HL-60 (cell line): ENCODE measurements at regions not wholly inside any gene's neighbourhood (a gene's known extent, or its start where the extent isn't known, plus 50 kb on each side); places are given as distances from the start of the nearest gene placed in this dataset.

Experiments
- DNase-seq, 2 experiments: peaks; one replicate each; pipeline ENCODE4 v3.0.0-alpha.2; 2010 to 2020; ENCODE audit warnings: low read depth in 1 of 2, low spot score in 1 of 2
- H3K27ac ChIP-seq: fragments of 250-450 bp; sonication (Bioruptor Pico); replicated peaks from 2 replicates; pipeline ENCODE4 v1.5.1; 2020; ENCODE audit warnings: mild to moderate bottlenecking, moderate library complexity
- H3K27me3 ChIP-seq: fragments of 250-450 bp; sonication (Bioruptor Pico); 2 replicates; pipeline ENCODE4 v1.5.1; 2021; ENCODE audit warnings: mild to moderate bottlenecking, moderate library complexity; ENCODE audit not compliant: insufficient read depth, poor library complexity, severe bottlenecking
- H3K4me3 ChIP-seq: replicated peaks from 2 replicates; pipeline ENCODE4 v1.5.1; 2011; ENCODE audit warnings: mild to moderate bottlenecking, control low read depth, low read length; ENCODE audit not compliant: insufficient read depth
- CTCF ChIP-seq: IDR thresholded peaks from one replicate; pipeline ENCODE4 v1.5.1; 2011; ENCODE audit warnings: low read length, control low read depth, inconsistent platforms; ENCODE audit not compliant: insufficient read depth
- GABPA ChIP-seq: IDR thresholded peaks from 2 replicates; pipeline ENCODE4 v1.6.1; 2012; ENCODE audit warnings: low read depth
- POLR2AphosphoS5 ChIP-seq: IDR thresholded peaks from 2 replicates; pipeline ENCODE4 v1.6.1; 2012; ENCODE audit warnings: low read depth
- REST ChIP-seq: IDR thresholded peaks from 2 replicates; pipeline ENCODE4 v1.6.1; 2012; ENCODE audit warnings: low read depth; ENCODE audit not compliant: insufficient replicate concordance
- SPI1 ChIP-seq: IDR thresholded peaks from 2 replicates; pipeline ENCODE4 v1.6.1; 2012; ENCODE audit warnings: low read depth, mild to moderate bottlenecking, borderline replicate concordance

GRCh38 chr9:8232726-8233125 is 433.1 kb upstream of the DMAC1 start:
- TF ChIP-seq GABPA: no peak
- Histone ChIP-seq H3K27ac (no peak overlapping the region), H3K27me3 (no peaks in the 10 kb centered on the region), H3K4me3 (no peak overlapping the region)
- DNase-seq: no peak

- TF ChIP-seq GABPA (no peak), REST (no peak), CTCF (no peak), SPI1 (no peak), POLR2AphosphoS5 (no peak)
- no peak for DNase-seq
- no peak overlapping the region for H3K27ac ChIP-seq
- no peak overlapping the region for H3K4me3 ChIP-seq
- no peaks in the 10 kb centered on the region for H3K27me3 ChIP-seq
Observed at GRCh38 chr9:8229226-8229625, 429.6 kb upstream of the DMAC1 start.

GRCh38 chr9:8224381-8224801 is 424.8 kb upstream of the DMAC1 start:
- H3K27me3 ChIP-seq: no peaks in the 10 kb centered on the region
- H3K4me3 ChIP-seq: no peak overlapping the region
- H3K27ac ChIP-seq: no peak overlapping the region
- TF ChIP-seq CTCF (no peak), GABPA (no peak)
- no peak for DNase-seq

DNA sequence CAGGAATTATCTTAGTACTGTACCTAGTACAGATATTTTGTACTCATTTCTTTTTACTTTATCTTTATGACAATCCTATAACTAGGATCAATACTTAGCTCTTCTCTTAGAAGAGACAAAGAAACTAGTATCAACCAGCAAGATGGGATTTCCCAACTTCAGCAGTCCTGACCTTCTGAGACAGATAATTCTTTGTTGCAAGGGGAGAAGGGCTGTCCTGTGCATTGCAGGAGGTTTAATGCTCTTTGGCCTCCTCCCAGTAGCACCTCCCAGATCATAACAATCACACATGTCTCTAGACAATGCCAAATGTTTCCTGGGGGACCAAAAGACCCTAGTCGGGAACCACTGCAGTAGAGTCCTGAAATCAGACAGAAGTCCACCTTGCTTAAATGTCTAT is 424.3 kb upstream of the DMAC1 start:
- no peaks in the 10 kb centered on the region for H3K27me3 ChIP-seq
- H3K27ac ChIP-seq: no peak overlapping the region
- no peak overlapping the region for H3K4me3 ChIP-seq
- no peak for TF ChIP-seq REST
- TF ChIP-seq SPI1: no peak
- no peak for TF ChIP-seq POLR2AphosphoS5
- TF ChIP-seq CTCF: no peak
- TF ChIP-seq GABPA: no peak
- DNase-seq: no peak
